ENCODE measurements at regions not wholly inside any gene's neighbourhood (a gene's known extent, or its start where the extent isn't known, plus 50 kb on each side); places are given as distances from the start of the nearest gene placed in this dataset.

- Mint-ChIP-seq H3K27ac (no peak overlapping the region), H3K4me3 (peak overlapping the region; percentile 33), H3K9me3 (ENCODE audit: insufficient read depth) (peaks cover 11% of the 10 kb centered on the region), H3K4me1 (peaks cover 13% of the 10 kb centered on the region), H3K27me3 (peaks cover 67% of the 10 kb centered on the region)
- H3K9ac ChIP-seq (ENCODE audit: low read length), result no peak overlapping the region
- no peaks in the 10 kb centered on the region for H4K20me1 ChIP-seq (ENCODE audit: control insufficient read depth, insufficient read depth, low read length, poor library complexity, severe bottlenecking)
- peaks cover 0 to 34% (median 13%) of the 10 kb centered on the region in 4 experiments for H3K27me3 ChIP-seq (replicated peaks in 1 of 4; ENCODE audit: control extremely low read depth in 1 of 4, control insufficient read depth in 3 of 4, insufficient read depth in 4 of 4, low read length in 3 of 4)
- no peak overlapping the region for H2AFZ ChIP-seq (ENCODE audit: insufficient read depth, low read depth, low read length, poor library complexity, severe bottlenecking)
- WGBS (ENCODE audit: insufficient coverage), result 66% methylated on average over 8 of the region's 12 CpGs
- H3K36me3 ChIP-seq (replicated peaks in 1 of 2; ENCODE audit: control extremely low read depth in 1 of 2, control insufficient read depth in 1 of 2, extremely low read depth in 1 of 2, insufficient read depth in 2 of 2, low read length in 1 of 2), result no peaks in the 10 kb centered on the region
- peak overlapping the region in 1 of 5 experiments; percentile 15 for H3K4me3 ChIP-seq (ENCODE audit: control extremely low read depth in 1 of 5, extremely low read depth in 1 of 5, insufficient read depth in 1 of 5, low read depth in 2 of 5, low read length in 4 of 5)
- DNase-seq (no peak), ATAC-seq (ENCODE audit: low read depth) (no peak)
- no peaks in the 10 kb centered on the region for H3K79me2 ChIP-seq (ENCODE audit: control insufficient read depth, insufficient read depth, low read length)
- H3K4me2 ChIP-seq (replicated peaks; ENCODE audit: low read depth, low read length, poor library complexity, severe bottlenecking), result peak overlapping the region; percentile 63
- ChIA-PET POLR2A (no interaction called here), CTCF (no interaction called here)
- TF ChIP-seq, protein P1, sequence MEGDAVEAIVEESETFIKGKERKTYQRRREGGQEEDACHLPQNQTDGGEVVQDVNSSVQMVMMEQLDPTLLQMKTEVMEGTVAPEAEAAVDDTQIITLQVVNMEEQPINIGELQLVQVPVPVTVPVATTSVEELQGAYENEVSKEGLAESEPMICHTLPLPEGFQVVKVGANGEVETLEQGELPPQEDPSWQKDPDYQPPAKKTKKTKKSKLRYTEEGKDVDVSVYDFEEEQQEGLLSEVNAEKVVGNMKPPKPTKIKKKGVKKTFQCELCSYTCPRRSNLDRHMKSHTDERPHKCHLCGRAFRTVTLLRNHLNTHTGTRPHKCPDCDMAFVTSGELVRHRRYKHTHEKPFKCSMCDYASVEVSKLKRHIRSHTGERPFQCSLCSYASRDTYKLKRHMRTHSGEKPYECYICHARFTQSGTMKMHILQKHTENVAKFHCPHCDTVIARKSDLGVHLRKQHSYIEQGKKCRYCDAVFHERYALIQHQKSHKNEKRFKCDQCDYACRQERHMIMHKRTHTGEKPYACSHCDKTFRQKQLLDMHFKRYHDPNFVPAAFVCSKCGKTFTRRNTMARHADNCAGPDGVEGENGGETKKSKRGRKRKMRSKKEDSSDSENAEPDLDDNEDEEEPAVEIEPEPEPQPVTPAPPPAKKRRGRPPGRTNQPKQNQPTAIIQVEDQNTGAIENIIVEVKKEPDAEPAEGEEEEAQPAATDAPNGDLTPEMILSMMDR (IDR thresholded peaks at IDR 0.05), result no peak
- no peak for TF ChIP-seq EZH2 (IDR thresholded peaks at IDR 0.05; ENCODE audit: borderline replicate concordance, insufficient read depth, low read depth, low read length, poor library complexity, severe bottlenecking)
- intact Hi-C loops (cut with micrococcal nuclease), result no loop called here
- peaks cover 8 to 9% of the 10 kb centered on the region in 2 donors for H3K4me1 ChIP-seq (ENCODE audit: control insufficient read depth in 2 of 2, insufficient read depth in 2 of 2, low read length in 2 of 2)
- peaks cover 2 to 9% (median 4%) of the 10 kb centered on the region in 3 donors for H3K9me3 ChIP-seq (ENCODE audit: control extremely low read depth in 1 of 3, control insufficient read depth in 2 of 3, insufficient read depth in 1 of 3, low read length in 2 of 3)
- no peak overlapping the region for H3K27ac ChIP-seq (ENCODE audit: low read length in 2 of 2)
Measured at GRCh38 chr1:47533793-47534328, 96.0 kb downstream of the FOXD2 start.

- ATAC-seq (ENCODE audit: low read depth) (no peak), DNase-seq (no peak)
- Mint-ChIP-seq H3K27ac (no peak overlapping the region), H3K27me3 (peaks cover 67% of the 10 kb centered on the region), H3K4me3 (peak overlapping the region; percentile 2), H3K4me1 (peaks cover 13% of the 10 kb centered on the region), H3K9me3 (ENCODE audit: insufficient read depth) (peaks cover 7% of the 10 kb centered on the region)
- Histone ChIP-seq H2AFZ (ENCODE audit: insufficient read depth, low read depth, low read length, poor library complexity, severe bottlenecking) (no peak overlapping the region), H3K9me3 (ENCODE audit: control extremely low read depth in 1 of 3, control insufficient read depth in 2 of 3, insufficient read depth in 1 of 3, low read length in 2 of 3) (peaks cover 1 to 4% (median 4%) of the 10 kb centered on the region in 3 donors), H3K27me3 (replicated peaks in 1 of 4; ENCODE audit: control extremely low read depth in 1 of 4, control insufficient read depth in 3 of 4, insufficient read depth in 4 of 4, low read length in 3 of 4) (peaks cover 0 to 34% (median 13%) of the 10 kb centered on the region in 4 experiments), H3K27ac (ENCODE audit: low read length in 2 of 2) (no peak overlapping the region), H3K79me2 (ENCODE audit: control insufficient read depth, insufficient read depth, low read length) (no peaks in the 10 kb centered on the region), H3K4me2 (replicated peaks; ENCODE audit: low read depth, low read length, poor library complexity, severe bottlenecking) (no peak overlapping the region), H3K4me3 (ENCODE audit: control extremely low read depth in 1 of 5, extremely low read depth in 1 of 5, insufficient read depth in 1 of 5, low read depth in 2 of 5, low read length in 4 of 5) (no peak overlapping the region), H4K20me1 (ENCODE audit: control insufficient read depth, insufficient read depth, low read length, poor library complexity, severe bottlenecking) (no peaks in the 10 kb centered on the region), H3K4me1 (ENCODE audit: control insufficient read depth in 2 of 2, insufficient read depth in 2 of 2, low read length in 2 of 2) (peaks cover 8 to 9% of the 10 kb centered on the region in 2 donors), H3K36me3 (replicated peaks in 1 of 2; ENCODE audit: control extremely low read depth in 1 of 2, control insufficient read depth in 1 of 2, extremely low read depth in 1 of 2, insufficient read depth in 2 of 2, low read length in 1 of 2) (no peaks in the 10 kb centered on the region), H3K9ac (ENCODE audit: low read length) (no peak overlapping the region)
- ChIA-PET POLR2A (no interaction called here), CTCF (no interaction called here)
- intact Hi-C loops (cut with micrococcal nuclease), result no loop called here
- WGBS (ENCODE audit: insufficient coverage), result 92% methylated on average over 4 of the region's 4 CpGs
- TF ChIP-seq, protein P1 (IDR thresholded peaks at IDR 0.05), result no peak
- TF ChIP-seq EZH2 (IDR thresholded peaks at IDR 0.05; ENCODE audit: borderline replicate concordance, insufficient read depth, low read depth, low read length, poor library complexity, severe bottlenecking), result no peak
Measured at GRCh38 chr1:47534436-47534835, 96.6 kb downstream of the FOXD2 start.

All from B cell (primary cell).